LoVo (cell line): ENCODE measurements at regions not wholly inside any gene's neighbourhood (a gene's known extent, or its start where the extent isn't known, plus 50 kb on each side); places are given as distances from the start of the nearest gene placed in this dataset.
"Not testable (repeated sequence)": the region's sequence is repeated elsewhere in the genome, so short reads cannot be mapped to it uniquely, and the experiment has no call there.

ENCODE experiments used
- DNase-seq: peaks from one replicate; pipeline ENCODE4 v3.0.0-alpha.2; 2016; ENCODE audit warnings: low spot score

GRCh38 chr4:171532968-171533367, 280.2 kb upstream of the GALNTL6 start:
- DNase-seq = no peak

- no peak for DNase-seq
Measured at GRCh38 chr4:171524903-171525302, 288.3 kb upstream of the GALNTL6 start.

- DNase-seq = no peak
Measured at GRCh38 chr4:171521726-171522125, 291.5 kb upstream of the GALNTL6 start.

GRCh38 chr4:171519457-171519856, 293.7 kb upstream of the GALNTL6 start:
- no peak for DNase-seq

- no peak for DNase-seq
Measured at GRCh38 chr4:171517883-171518282, 295.3 kb upstream of the GALNTL6 start.

- no peak for DNase-seq
Measured at GRCh38 chr4:171516694-171517093, 296.5 kb upstream of the GALNTL6 start.

- no peak for DNase-seq
Measured at GRCh38 chr4:171484681-171485080, 328.5 kb upstream of the GALNTL6 start.

- no peak for DNase-seq
Measured at GRCh38 chr4:171478181-171478580, 335.0 kb upstream of the GALNTL6 start.

GRCh38 chr4:171475111-171475510, 338.1 kb upstream of the GALNTL6 start:
- DNase-seq = not testable (repeated sequence)

- no peak for DNase-seq
Measured at GRCh38 chr4:171473155-171473554, 340.0 kb upstream of the GALNTL6 start.

- no peak for DNase-seq
Measured at GRCh38 chr4:171472230-171472629, 341.0 kb upstream of the GALNTL6 start.

- DNase-seq = no peak
Measured at GRCh38 chr4:171464499-171464898, 348.7 kb upstream of the GALNTL6 start.

GRCh38 chr4:171461191-171461590, 352.0 kb upstream of the GALNTL6 start:
- no peak for DNase-seq

- no peak for DNase-seq
Measured at GRCh38 chr4:171448919-171449481, 364.2 kb upstream of the GALNTL6 start.

GRCh38 chr4:171448358-171448757, 364.8 kb upstream of the GALNTL6 start:
- DNase-seq = no peak

GRCh38 chr4:171441300-171441941, 371.8 kb upstream of the GALNTL6 start:
- no peak for DNase-seq

GRCh38 chr4:171433674-171434073, 379.5 kb upstream of the GALNTL6 start:
- no peak for DNase-seq

- no peak for DNase-seq
Measured at GRCh38 chr4:171432536-171432935, 380.7 kb upstream of the GALNTL6 start.

GRCh38 chr4:171430495-171430894, 382.7 kb upstream of the GALNTL6 start:
- no peak for DNase-seq

GRCh38 chr4:171397175-171397574, 416.0 kb upstream of the GALNTL6 start:
- DNase-seq = no peak

- no peak for DNase-seq
Measured at GRCh38 chr4:171390626-171391025, 422.6 kb upstream of the GALNTL6 start.

GRCh38 chr4:171378323-171378722, 434.9 kb upstream of the GALNTL6 start:
- no peak for DNase-seq

- no peak for DNase-seq
Measured at GRCh38 chr4:171376724-171377123, 436.5 kb upstream of the GALNTL6 start.

GRCh38 chr4:171353535-171353934, 459.7 kb upstream of the GALNTL6 start:
- DNase-seq = no peak
